Mesenchymal stem cell (in vitro differentiated cells and primary cell): ENCODE measurements at regions not wholly inside any gene's neighbourhood (a gene's known extent, or its start where the extent isn't known, plus 50 kb on each side); places are given as distances from the start of the nearest gene placed in this dataset.

Experiments
- DNase-seq: peaks from one replicate; pipeline ENCODE4 v3.0.0-alpha.2; 2013
- H2AFZ ChIP-seq: one replicate; pipeline ENCODE4 v1.6.1; 2013; ENCODE audit warnings: low read depth, mild to moderate bottlenecking, control low read depth, inconsistent platforms, low read length, moderate library complexity
- H2AK5ac ChIP-seq: 2 replicates; pipeline ENCODE4 v1.6.1; 2013; ENCODE audit warnings: low read length, moderate library complexity, mild to moderate bottlenecking, inconsistent platforms; ENCODE audit not compliant: severe bottlenecking
- H2BK120ac ChIP-seq: one replicate; pipeline ENCODE4 v1.6.1; 2013; ENCODE audit warnings: low read depth, mild to moderate bottlenecking, inconsistent platforms, low read length, moderate library complexity
- H2BK12ac ChIP-seq, 2 experiments: one replicate each; pipeline ENCODE4 v1.6.1; 2013; ENCODE audit warnings: inconsistent platforms in 2 of 2, low read length in 2 of 2, mild to moderate bottlenecking in 2 of 2, moderate library complexity in 2 of 2, control low read depth in 1 of 2
- H2BK15ac ChIP-seq: one replicate; pipeline ENCODE4 v1.6.1; 2013; ENCODE audit warnings: mild to moderate bottlenecking, low read depth, inconsistent platforms; ENCODE audit not compliant: poor library complexity, severe bottlenecking
- H2BK5ac ChIP-seq: 2 replicates; pipeline ENCODE4 v1.6.1; 2013; ENCODE audit warnings: low read depth, mild to moderate bottlenecking, low read length, control low read depth, inconsistent platforms; ENCODE audit not compliant: poor library complexity, severe bottlenecking
- H3K14ac ChIP-seq, 2 experiments: one replicate each; pipeline ENCODE4 v1.6.1; 2013; ENCODE audit warnings: inconsistent platforms in 2 of 2, low read length in 2 of 2, control low read depth in 1 of 2, mild to moderate bottlenecking in 1 of 2, moderate library complexity in 1 of 2
- H3K18ac ChIP-seq, 2 experiments: one replicate each; pipeline ENCODE4 v1.6.1; 2013; ENCODE audit warnings: inconsistent platforms in 2 of 2, low read length in 2 of 2, control low read depth in 1 of 2, low read depth in 1 of 2, mild to moderate bottlenecking in 1 of 2
- H3K23ac ChIP-seq, 2 experiments: one replicate each; pipeline ENCODE4 v1.6.1; 2013; ENCODE audit warnings: inconsistent platforms in 2 of 2, low read length in 2 of 2, mild to moderate bottlenecking in 2 of 2, moderate library complexity in 2 of 2, control low read depth in 1 of 2
- H3K27ac ChIP-seq: 2 replicates; pipeline ENCODE4 v1.5.1; 2013; ENCODE audit warnings: mild to moderate bottlenecking, moderate library complexity, low read length, control low read depth, inconsistent platforms; ENCODE audit not compliant: poor library complexity, severe bottlenecking
- H3K27me3 ChIP-seq, 2 experiments: 2 replicates each; pipeline versions ENCODE4 v1.6.1 to v1.7.0; 2013; ENCODE audit warnings: low read length in 2 of 2, mild to moderate bottlenecking in 2 of 2, moderate library complexity in 2 of 2, control low read depth in 1 of 2, inconsistent platforms in 1 of 2; ENCODE audit not compliant: control insufficient read depth in 1 of 2, insufficient read depth in 1 of 2
- H3K36me3 ChIP-seq, 2 experiments: 2 replicates each; pipeline versions ENCODE4 v1.6.1 to v1.7.0; 2013; ENCODE audit warnings: low read length in 2 of 2, control low read depth in 1 of 2, inconsistent platforms in 1 of 2, low read depth in 1 of 2, mild to moderate bottlenecking in 1 of 2; ENCODE audit not compliant: insufficient read depth in 2 of 2, control insufficient read depth in 1 of 2
- H3K4ac ChIP-seq, 2 experiments: one replicate each; pipeline ENCODE4 v1.6.1; 2013; ENCODE audit warnings: inconsistent platforms in 2 of 2, low read length in 2 of 2, mild to moderate bottlenecking in 2 of 2, moderate library complexity in 2 of 2, control low read depth in 1 of 2, low read depth in 1 of 2
- H3K4me1 ChIP-seq: 2 replicates; pipeline ENCODE4 v1.6.1; 2013; ENCODE audit warnings: low read depth, low read length, control low read depth; ENCODE audit not compliant: control insufficient read depth, insufficient read depth
- H3K4me2 ChIP-seq: 2 replicates; pipeline ENCODE4 v1.6.1; 2013; ENCODE audit warnings: low read length, mild to moderate bottlenecking, inconsistent platforms; ENCODE audit not compliant: poor library complexity, severe bottlenecking
- H3K4me3 ChIP-seq, 2 experiments: 2 replicates each; pipeline versions ENCODE4 v1.5.1 to v1.7.0; 2013; ENCODE audit warnings: low read length in 2 of 2, mild to moderate bottlenecking in 2 of 2, control low read depth in 1 of 2, low read depth in 1 of 2; ENCODE audit not compliant: insufficient read depth in 1 of 2
- H3K79me1 ChIP-seq: replicated peaks from 2 replicates; pipeline ENCODE4 v1.6.1; 2013; ENCODE audit warnings: mild to moderate bottlenecking, control low read depth, low read length, inconsistent platforms; ENCODE audit not compliant: poor library complexity, severe bottlenecking
- H3K9ac ChIP-seq: 2 replicates; pipeline ENCODE4 v1.7.0; 2013; ENCODE audit warnings: mild to moderate bottlenecking, low read length, moderate library complexity
- H3K9me3 ChIP-seq: 2 replicates; pipeline ENCODE4 v1.7.0; 2013; ENCODE audit warnings: mild to moderate bottlenecking, low read length; ENCODE audit not compliant: control insufficient read depth
- H4K8ac ChIP-seq: one replicate; pipeline ENCODE4 v1.6.1; 2013; ENCODE audit warnings: inconsistent platforms, mild to moderate bottlenecking, low read length, moderate library complexity
- H4K91ac ChIP-seq: one replicate; pipeline ENCODE4 v1.6.1; 2013; ENCODE audit warnings: mild to moderate bottlenecking, low read length, inconsistent platforms
- WGBS: methylation state at CpG from one replicate; pipeline ENCODE4 v1.1.7; 2013; ENCODE audit warnings: mixed read lengths; 5-methylcytosine and 5-hydroxymethylcytosine counted together

- Histone ChIP-seq H4K91ac (no peak overlapping the region), H3K79me1 (no peaks in the 10 kb centered on the region), H4K8ac (no peak overlapping the region), H2BK5ac (no peak overlapping the region), H3K4me3 (no peak overlapping the region), H3K14ac (no peak overlapping the region), H3K4ac (no peak overlapping the region), H2BK15ac (no peak overlapping the region), H3K9ac (no peak overlapping the region), H3K23ac (no peak overlapping the region), H3K4me2 (no peak overlapping the region), H2AK5ac (no peak overlapping the region), H3K36me3 (no peaks in the 10 kb centered on the region), H3K4me1 (no peaks in the 10 kb centered on the region), H3K18ac (no peak overlapping the region), H3K9me3 (peaks cover 4% of the 10 kb centered on the region), H2AFZ (no peak overlapping the region), H2BK120ac (no peak overlapping the region), H3K27ac (no peak overlapping the region), H3K27me3 (no peaks in the 10 kb centered on the region), H2BK12ac (no peak overlapping the region)
- DNase-seq: no peak
- 44% methylated on average over 2 of the region's 4 CpGs for WGBS
These were observed 86.9 kb upstream of the ZC3H15 start for GRCh38 chr2:186399082-186399644.

GRCh38 chr2:186405842-186406241 is 80.2 kb upstream of the ZC3H15 start:
- Histone ChIP-seq H3K27ac (no peak overlapping the region), H3K4ac (no peak overlapping the region), H3K23ac (no peak overlapping the region), H2BK120ac (no peak overlapping the region), H4K8ac (no peak overlapping the region), H3K36me3 (no peaks in the 10 kb centered on the region), H3K14ac (no peak overlapping the region), H3K18ac (no peak overlapping the region), H3K79me1 (no peaks in the 10 kb centered on the region), H2AFZ (no peak overlapping the region), H3K9me3 (peaks cover 4% of the 10 kb centered on the region), H3K4me3 (no peak overlapping the region), H2AK5ac (no peak overlapping the region), H3K4me1 (no peaks in the 10 kb centered on the region), H4K91ac (no peak overlapping the region), H2BK5ac (no peak overlapping the region), H2BK12ac (no peak overlapping the region), H3K4me2 (no peak overlapping the region), H2BK15ac (no peak overlapping the region), H3K27me3 (no peaks in the 10 kb centered on the region), H3K9ac (no peak overlapping the region)
- no peak for DNase-seq

- Histone ChIP-seq H3K4me1 (no peaks in the 10 kb centered on the region), H2BK120ac (no peak overlapping the region), H3K18ac (no peak overlapping the region), H2AK5ac (no peak overlapping the region), H3K27ac (no peak overlapping the region), H3K4ac (no peak overlapping the region), H4K8ac (no peak overlapping the region), H4K91ac (no peak overlapping the region), H3K9me3 (no peaks in the 10 kb centered on the region), H2BK15ac (no peak overlapping the region), H3K27me3 (no peaks in the 10 kb centered on the region), H3K14ac (no peak overlapping the region), H2BK5ac (no peak overlapping the region), H3K79me1 (no peaks in the 10 kb centered on the region), H3K9ac (no peak overlapping the region), H3K4me3 (no peak overlapping the region), H3K4me2 (no peak overlapping the region), H3K23ac (no peak overlapping the region), H3K36me3 (no peaks in the 10 kb centered on the region), H2AFZ (no peak overlapping the region), H2BK12ac (no peak overlapping the region)
- DNase-seq: no peak
- WGBS: 100% methylated on average over 1 of the region's 3 CpGs
These were observed 78.4 kb upstream of the ZC3H15 start for GRCh38 chr2:186407611-186408010.

- Histone ChIP-seq H3K4ac (no peak overlapping the region), H3K18ac (no peak overlapping the region), H2BK12ac (no peak overlapping the region), H2AK5ac (no peak overlapping the region), H3K23ac (no peak overlapping the region), H3K4me3 (no peak overlapping the region), H3K9me3 (peaks cover 13% of the 10 kb centered on the region), H3K4me2 (no peak overlapping the region), H2BK120ac (no peak overlapping the region), H3K79me1 (no peaks in the 10 kb centered on the region), H3K36me3 (no peaks in the 10 kb centered on the region), H2AFZ (no peak overlapping the region), H2BK5ac (no peak overlapping the region), H3K27ac (no peak overlapping the region), H3K14ac (no peak overlapping the region), H4K8ac (no peak overlapping the region), H3K4me1 (no peaks in the 10 kb centered on the region), H3K27me3 (no peaks in the 10 kb centered on the region), H3K9ac (no peak overlapping the region), H4K91ac (no peak overlapping the region), H2BK15ac (no peak overlapping the region)
- no peak for DNase-seq
- 80% methylated on average over 2 of the region's 2 CpGs for WGBS
These were observed 75.3 kb upstream of the ZC3H15 start for GRCh38 chr2:186410802-186411201.
